Activated B cell treated with CpG ODN at 0.5 μM for 24 hours (primary cell): ENCODE measurements at regions not wholly inside any gene's neighbourhood (a gene's known extent, or its start where the extent isn't known, plus 50 kb on each side); places are given as distances from the start of the nearest gene placed in this dataset.

Source experiments
- ATAC-seq: fragments of 200-7000 bp; cut with Tn5 transposase; one replicate; pipeline ENCODE4 v1.10.0; 2021; ENCODE audit warnings: low read depth, mild to moderate bottlenecking, moderate library complexity
- CTCF ChIA-PET: fragments of 350-600 bp; sonication (Branson Sonifier 250); formaldehyde crosslinking; loops from one replicate; lab custom pipeline; 2021; ENCODE audit warnings: antibody characterized with exemption; lab: Charles Lee
- POLR2A ChIA-PET: fragments of 350-600 bp; sonication (Branson Sonifier 250); formaldehyde crosslinking; loops from one replicate; lab custom pipeline; 2021; ENCODE audit warnings: antibody characterized with exemption; lab: Charles Lee
- DNase-seq: peaks from one replicate; pipeline ENCODE4 v3.0.0; 2022
- H3K27ac Mint-ChIP-seq: one replicate; pipeline ENCODE4 v1.8.0; 2020; ENCODE audit warnings: mixed read lengths
- H3K27me3 Mint-ChIP-seq: one replicate; pipeline ENCODE4 v1.8.0; 2021; ENCODE audit warnings: mixed read lengths
- H3K36me3 Mint-ChIP-seq: one replicate; pipeline ENCODE4 v1.8.0; 2021; ENCODE audit warnings: low read depth, mixed read lengths
- H3K4me1 Mint-ChIP-seq: one replicate; pipeline ENCODE4 v1.8.0; 2021; ENCODE audit warnings: mixed read lengths
- H3K4me3 Mint-ChIP-seq: one replicate; pipeline ENCODE4 v1.8.0; 2020; ENCODE audit warnings: mild to moderate bottlenecking, mixed read lengths
- H3K9me3 Mint-ChIP-seq: one replicate; pipeline ENCODE4 v1.8.0; 2020; ENCODE audit warnings: mixed read lengths
- CTCF ChIP-seq: fragments of 200-600 bp; IDR thresholded peaks from one replicate; pipeline ENCODE4 v1.8.0; 2022; ENCODE audit warnings: antibody characterized with exemption, mild to moderate bottlenecking
- intact Hi-C: fragments of 100-400 bp; cut with micrococcal nuclease; formaldehyde crosslinking; loops from one replicate; pipeline ENCODE4 v1.15.1; 2024

GRCh38 chr12:47602325-47602724 lies 103.5 kb downstream of the RPAP3 start:
- intact Hi-C loops: no loop called here
- CTCF ChIA-PET: no interaction called here
- Mint-ChIP-seq H3K9me3 (peaks cover 20% of the 10 kb centered on the region), H3K4me1 (no peaks in the 10 kb centered on the region), H3K27ac (no peak overlapping the region), H3K27me3 (no peaks in the 10 kb centered on the region), H3K36me3 (peaks cover 3% of the 10 kb centered on the region), H3K4me3 (no peak overlapping the region)
- TF ChIP-seq CTCF: no peak
- POLR2A ChIA-PET: no interaction called here
- DNase-seq (no peak), ATAC-seq (no peak)

- Mint-ChIP-seq H3K27me3 (no peaks in the 10 kb centered on the region), H3K4me1 (no peaks in the 10 kb centered on the region), H3K27ac (no peak overlapping the region), H3K4me3 (no peak overlapping the region), H3K36me3 (peaks cover 3% of the 10 kb centered on the region), H3K9me3 (peaks cover 14% of the 10 kb centered on the region)
- no peak for ATAC-seq
- TF ChIP-seq CTCF: no peak
- POLR2A ChIA-PET: no interaction called here
- intact Hi-C loops: no loop called here
- CTCF ChIA-PET: no interaction called here
- no peak for DNase-seq
Observed at GRCh38 chr12:47601071-47601470, 104.8 kb downstream of the RPAP3 start.

GRCh38 chr12:47591795-47592194 lies 114.0 kb downstream of the RPAP3 start:
- Mint-ChIP-seq H3K27ac (no peak overlapping the region), H3K9me3 (no peaks in the 10 kb centered on the region), H3K4me3 (no peak overlapping the region), H3K27me3 (no peaks in the 10 kb centered on the region), H3K36me3 (no peaks in the 10 kb centered on the region), H3K4me1 (peaks cover 4% of the 10 kb centered on the region)
- intact Hi-C loops: no loop called here
- no peak for ATAC-seq
- DNase-seq: no peak
- TF ChIP-seq CTCF: no peak
- ChIA-PET CTCF (no interaction called here), POLR2A (interaction anchor here (0.8 kb wide), 1 partner anchor 9 kb away, joined by 7 read pairs; no protein-coding TSS in a partner anchor)

- intact Hi-C loops: no loop called here
- Mint-ChIP-seq H3K4me3 (no peak overlapping the region), H3K27me3 (no peaks in the 10 kb centered on the region), H3K36me3 (no peaks in the 10 kb centered on the region), H3K4me1 (peaks cover 4% of the 10 kb centered on the region), H3K27ac (no peak overlapping the region), H3K9me3 (no peaks in the 10 kb centered on the region)
- no peak for ATAC-seq
- DNase-seq: no peak
- POLR2A ChIA-PET: interaction anchor here (0.8 kb wide), 1 partner anchor 9 kb away, joined by 7 read pairs; no protein-coding TSS in a partner anchor
- CTCF ChIA-PET: no interaction called here
- no peak for TF ChIP-seq CTCF
Observed at GRCh38 chr12:47591361-47591791, 114.5 kb downstream of the RPAP3 start.

- DNase-seq (no peak), ATAC-seq (no peak)
- Mint-ChIP-seq H3K27me3 (no peaks in the 10 kb centered on the region), H3K36me3 (no peaks in the 10 kb centered on the region), H3K4me1 (peaks cover 4% of the 10 kb centered on the region), H3K27ac (no peak overlapping the region), H3K9me3 (no peaks in the 10 kb centered on the region), H3K4me3 (no peak overlapping the region)
- intact Hi-C loops: no loop called here
- ChIA-PET CTCF (no interaction called here), POLR2A (interaction anchor here (0.8 kb wide), 1 partner anchor 9 kb away, joined by 7 read pairs; no protein-coding TSS in a partner anchor)
- TF ChIP-seq CTCF: no peak
Observed at GRCh38 chr12:47590771-47591360, 115.0 kb downstream of the RPAP3 start.
